CD4-positive, alpha-beta T cell treated with Interleukin-2 at 100 ng/mL for 4 hours (primary cell): ENCODE measurements at regions not wholly inside any gene's neighbourhood (a gene's known extent, or its start where the extent isn't known, plus 50 kb on each side); places are given as distances from the start of the nearest gene placed in this dataset.

Source experiments
- DNase-seq: peaks from one replicate; pipeline ENCODE4 v3.0.0-alpha.2; 2020; ENCODE audit warnings: low spot score

DNA sequence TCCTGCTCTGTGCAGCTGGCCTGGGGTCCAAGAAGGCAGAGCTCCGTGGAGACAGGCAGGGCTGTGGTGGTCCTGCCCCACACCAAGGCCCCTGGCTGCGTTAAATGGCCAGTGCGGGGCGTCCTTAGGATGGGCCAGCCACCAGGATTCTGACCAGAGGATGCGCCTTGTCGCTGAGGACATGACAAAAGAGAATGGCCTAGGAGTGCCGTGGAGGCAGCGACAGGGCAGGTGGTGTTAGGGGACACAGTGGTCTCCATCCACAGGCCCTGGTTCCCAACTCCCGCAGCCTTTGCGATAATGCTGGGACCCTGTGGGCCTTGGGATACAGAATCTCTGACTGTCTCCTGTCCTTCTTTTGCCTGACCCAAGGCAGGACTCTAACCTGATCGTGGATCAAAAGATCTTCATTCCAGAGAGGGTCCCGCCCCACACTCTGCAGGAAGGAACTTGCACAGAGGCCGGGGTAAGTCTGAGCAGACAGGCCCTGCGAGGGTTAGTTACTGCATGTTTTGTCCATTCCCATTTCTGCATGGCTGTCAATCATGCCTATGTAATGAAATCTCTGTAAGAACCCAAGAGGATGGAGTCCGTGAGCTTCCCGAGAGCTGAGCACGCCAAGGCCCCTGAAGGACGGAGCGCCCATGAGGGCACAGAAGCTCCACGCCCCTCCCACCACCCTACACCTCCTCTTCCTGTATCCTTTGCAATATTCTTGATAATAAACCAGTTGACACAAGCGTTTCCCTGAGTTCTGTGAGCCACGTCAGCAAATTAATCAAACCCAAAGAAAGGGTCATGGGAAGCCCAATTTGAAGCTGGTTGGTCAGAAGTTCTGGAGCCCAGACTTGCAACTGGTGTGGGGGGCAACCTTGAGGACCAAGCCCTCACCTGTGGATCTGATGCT lies 251.5 kb upstream of the SALL3 start:
- no peak for DNase-seq

DNA sequence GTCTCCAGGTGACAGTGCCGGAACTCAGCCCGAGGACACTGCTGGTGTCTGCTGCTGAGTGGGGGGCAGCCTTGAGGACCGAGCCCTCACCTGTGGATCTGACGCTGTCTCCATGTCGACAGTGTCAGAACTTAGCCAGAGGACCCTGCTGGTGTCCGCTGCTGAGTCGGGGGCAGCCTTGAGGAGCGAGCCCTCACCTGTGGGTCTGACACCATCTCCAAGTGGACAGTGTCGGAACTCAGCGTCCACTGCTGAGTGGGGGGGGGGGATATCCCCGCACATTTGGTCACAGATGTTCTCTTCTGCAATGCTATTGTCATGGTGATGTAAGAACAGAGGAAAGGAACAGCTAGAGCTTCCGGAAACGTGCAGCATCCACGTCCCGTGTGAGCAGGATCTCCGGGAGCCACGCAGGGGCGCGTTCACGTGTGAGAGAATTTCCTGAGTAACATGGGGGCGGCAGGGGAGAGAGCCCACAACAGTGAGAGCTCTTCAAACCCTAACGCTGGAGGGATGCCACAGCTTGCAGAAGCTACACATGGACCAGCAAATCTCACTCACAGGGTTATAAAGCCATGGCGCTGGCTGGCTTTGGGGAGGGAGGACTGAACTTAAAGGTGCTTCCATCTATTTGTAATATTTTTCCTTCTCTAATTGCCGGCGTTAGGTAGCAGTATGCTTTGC lies 250.7 kb upstream of the SALL3 start:
- no peak for DNase-seq

DNA sequence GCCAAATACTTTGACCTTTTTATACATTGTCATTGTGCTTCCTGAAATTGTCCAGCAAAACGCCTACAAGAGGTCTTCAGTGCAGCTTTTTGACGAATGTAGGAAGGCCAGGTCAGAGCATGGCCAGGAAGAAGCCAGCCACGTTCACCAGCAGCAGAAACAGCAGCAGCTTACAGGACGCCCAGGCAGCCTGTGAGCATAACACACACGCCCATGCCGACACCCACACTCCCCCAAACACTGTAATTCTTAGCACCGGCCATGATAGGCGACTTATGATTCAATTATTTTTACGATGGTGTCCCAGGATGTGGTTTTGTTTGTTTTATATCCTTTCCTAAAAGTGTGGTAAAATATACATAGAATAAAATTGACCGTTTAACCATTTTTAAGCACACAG lies 249.1 kb upstream of the SALL3 start:
- DNase-seq = no peak

DNA sequence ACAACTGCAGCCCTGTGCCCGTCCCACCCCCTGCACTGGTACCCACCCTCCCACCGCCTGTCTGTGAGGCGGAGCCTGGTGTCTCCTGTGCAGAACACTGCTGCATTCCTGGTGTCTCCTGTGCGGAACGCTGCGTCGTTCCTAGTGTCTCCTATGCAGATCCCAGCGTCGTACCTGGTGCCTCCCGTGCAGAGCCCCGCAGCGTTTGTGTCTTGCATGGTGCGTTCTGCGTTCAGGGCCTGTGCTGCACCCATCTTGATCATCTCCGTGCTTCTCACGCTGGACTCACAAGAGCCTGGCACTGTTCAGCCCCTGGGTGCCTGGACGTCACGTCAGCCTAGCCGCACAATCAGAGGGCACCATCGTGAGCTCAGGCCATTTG lies 248.6 kb upstream of the SALL3 start:
- DNase-seq = no peak

DNA sequence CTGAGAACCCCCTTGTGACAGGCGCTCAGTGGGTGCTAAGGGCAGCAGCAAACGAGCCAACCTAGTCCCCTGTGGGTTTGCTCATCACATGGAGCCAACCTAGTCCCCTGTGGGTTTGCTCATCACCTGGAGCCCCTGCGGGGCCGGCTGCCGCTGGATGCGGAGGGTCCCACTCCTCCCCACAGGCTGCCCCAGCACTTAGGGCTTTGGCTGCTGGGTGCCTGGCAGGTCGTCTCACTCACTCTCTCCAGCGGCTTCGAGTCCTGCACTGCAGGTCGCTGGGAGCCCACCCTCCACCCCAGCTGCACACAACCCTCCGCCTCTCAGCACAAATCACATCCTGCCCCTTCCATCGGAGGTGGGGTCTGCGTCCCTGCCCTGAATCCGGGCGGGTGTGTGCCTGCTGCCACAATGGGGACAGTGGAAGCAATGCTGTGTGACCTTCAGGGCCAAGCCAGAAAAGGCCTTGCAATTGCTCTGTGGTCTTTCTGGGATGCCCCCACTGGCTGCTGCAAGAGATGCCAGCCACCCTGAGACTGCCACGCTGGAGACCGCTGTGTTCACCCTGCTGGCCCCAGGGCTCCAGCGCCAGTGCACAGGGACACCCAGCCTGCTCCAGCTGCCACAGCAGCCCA lies 248.1 kb upstream of the SALL3 start:
- no peak for DNase-seq

DNA sequence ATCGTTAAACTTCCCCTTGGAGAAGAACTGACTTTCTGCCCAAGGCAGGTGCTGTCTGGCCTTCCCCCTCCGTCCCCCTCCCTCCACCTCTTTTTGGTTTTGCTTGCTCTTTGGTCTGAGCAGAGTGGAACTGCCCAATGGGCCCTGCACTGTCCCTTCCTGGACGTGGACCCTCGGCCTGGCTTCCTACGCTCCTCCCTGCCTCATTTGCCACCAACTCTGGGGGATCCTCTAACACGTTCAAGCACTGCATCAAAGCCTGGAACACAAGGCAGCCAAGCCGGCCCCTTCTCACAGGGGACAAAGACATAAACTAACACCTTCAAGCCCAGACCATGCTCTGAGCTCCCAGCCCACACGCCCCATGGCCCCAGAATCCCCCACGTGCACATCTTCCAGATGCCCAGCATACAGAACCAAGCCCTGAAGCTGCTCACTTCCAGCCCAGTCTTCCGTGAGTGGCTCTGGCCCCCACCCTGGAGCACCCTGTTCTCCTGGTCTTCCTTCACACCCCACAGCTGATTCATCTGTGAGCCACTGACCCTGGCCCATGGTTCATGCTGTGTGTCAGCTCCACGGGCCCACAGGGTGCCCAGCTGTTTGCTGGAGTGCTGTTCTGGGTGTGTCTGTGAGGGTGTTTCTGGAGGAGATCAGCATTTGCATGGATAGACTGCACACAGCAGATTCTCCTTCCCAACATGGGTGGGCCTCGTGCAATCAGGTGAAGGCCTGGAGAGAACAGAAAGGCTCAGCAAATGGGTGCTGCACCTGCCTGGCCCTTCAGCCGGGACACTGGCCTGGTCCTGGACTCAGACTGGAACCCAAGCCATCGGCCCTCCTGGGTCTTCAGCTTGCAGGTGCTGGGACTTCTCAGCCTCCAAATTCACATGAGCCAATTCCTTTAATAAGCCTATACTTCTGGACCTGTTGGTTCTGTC lies 247.1 kb upstream of the SALL3 start:
- no peak for DNase-seq

DNA sequence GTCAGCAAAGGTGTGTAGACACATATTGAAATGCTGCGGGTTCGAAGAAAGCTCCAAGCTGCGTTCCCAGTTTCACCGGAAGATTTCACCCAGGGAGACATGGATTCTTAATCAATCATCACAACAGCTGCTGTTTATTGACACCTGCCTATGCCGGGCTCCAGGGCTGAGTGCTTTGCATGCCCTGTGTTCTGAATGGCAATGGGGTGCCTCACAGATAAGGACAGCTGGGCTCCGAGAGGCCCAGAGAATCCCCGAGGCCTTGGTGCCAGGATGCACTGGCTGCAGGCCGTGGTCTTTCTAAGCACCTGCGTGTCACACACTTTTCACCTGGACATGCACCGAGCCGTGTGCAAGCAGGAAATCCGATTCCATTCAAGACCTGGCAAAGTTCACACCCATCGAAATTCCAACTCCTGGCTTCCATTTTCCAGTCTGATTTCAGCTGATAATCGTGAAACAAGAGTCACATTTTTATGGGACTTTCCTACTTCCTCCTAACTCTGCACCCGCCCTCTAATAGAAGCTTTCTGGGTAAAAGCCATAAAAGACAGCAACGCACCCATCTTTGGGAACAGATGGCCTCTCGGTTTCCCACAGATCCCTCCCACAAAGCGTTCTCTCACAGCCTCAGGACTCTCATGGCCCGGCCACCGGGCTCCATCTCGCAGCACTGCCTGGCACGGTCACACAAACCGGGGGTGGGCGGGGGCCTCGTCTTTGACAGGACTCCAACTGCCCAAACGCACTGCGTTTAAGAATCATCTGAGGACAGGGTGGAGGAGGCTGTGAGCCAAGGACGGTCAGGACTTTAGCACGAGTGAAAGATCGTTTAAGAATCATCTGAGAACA lies 245.6 kb upstream of the SALL3 start:
- no peak for DNase-seq

DNA sequence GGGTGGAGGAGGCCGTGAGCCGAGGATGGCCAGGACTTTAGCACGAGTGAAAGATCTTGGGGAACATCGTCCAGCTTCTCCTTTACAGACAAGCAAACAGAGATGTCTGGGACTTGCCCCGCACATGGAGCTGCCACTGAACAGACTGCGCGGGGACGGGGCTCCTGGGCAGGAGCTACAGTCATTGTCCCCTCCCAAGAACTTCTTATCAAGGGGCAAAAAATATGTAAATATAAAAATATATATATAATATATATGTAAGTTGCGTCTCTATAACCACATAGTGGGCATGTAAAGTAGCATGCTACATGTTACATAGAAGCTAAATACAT lies 245.0 kb upstream of the SALL3 start:
- no peak for DNase-seq

DNA sequence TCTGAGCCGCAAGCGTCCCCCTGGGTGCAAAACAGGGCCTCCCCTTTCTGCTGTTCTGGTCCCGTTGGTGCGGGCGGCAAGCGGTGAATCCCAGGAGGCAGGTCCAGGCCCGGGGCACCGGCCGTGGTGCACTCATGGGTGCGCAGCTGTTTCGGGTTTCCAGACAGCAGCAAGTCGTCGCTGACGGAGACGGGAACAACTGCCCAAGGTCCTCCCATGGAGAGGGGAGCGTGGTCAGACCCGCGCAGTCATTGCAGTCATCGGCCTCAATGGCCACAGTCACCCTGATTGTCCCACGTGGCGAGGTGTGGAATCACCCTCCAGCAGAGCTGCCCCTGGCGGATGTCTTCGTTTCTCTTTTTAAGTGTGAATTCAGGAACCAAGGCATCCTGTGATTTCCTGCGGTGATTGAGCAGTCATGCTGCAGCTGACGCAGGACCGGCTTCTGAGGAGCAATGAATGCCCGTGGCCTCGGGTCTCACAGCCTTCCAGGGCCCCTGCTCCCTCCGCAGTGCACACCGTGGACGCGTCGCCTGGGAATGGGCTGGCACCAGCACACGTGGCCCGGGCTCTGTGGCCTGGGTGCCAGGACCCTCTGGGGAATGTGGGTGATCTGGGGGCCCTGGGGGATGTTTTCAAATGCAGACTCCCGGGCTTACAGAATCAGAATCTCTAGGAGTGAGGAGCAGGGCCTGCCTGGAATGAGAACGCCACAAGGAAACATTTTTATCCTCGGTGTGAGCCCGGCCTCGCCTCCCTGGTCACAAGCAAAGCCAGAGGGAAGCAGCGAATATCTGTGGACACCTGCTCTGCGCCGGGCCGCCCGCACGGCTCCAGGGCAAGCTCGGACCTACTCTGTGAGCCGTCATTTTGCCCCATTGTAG lies 244.2 kb upstream of the SALL3 start:
- DNase-seq = no peak

DNA sequence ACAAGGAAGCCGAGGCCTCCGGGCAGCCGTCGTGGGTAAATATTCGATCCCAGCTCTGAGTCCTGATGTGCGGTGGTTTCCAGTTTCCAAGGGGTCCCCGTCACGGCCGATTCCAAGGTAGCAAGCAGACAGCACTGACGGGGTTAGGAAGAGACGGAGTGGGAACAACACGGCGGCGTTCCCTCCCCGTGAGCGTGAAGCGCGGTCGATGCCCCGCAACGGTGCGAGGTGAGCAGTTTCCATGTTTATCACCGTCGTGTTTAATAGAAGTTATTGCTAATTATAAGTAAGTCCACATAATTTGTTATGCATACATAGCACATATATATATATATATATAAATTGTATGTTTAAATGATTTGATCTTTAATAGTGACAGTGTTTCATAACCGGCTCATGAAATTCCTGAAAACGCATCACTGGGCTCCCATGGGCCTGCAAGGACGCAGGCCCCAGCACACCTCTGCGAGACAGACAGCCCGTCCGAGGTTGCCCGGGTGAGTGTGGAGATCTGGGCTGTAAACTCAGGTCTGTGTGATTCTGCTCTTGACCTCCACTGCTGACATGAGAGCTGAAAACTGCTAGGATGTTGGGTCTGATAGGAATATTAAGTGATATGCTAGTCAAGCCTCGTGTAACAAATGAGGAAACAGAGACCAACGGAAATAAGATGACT lies 243.5 kb upstream of the SALL3 start:
- DNase-seq = no peak

DNA sequence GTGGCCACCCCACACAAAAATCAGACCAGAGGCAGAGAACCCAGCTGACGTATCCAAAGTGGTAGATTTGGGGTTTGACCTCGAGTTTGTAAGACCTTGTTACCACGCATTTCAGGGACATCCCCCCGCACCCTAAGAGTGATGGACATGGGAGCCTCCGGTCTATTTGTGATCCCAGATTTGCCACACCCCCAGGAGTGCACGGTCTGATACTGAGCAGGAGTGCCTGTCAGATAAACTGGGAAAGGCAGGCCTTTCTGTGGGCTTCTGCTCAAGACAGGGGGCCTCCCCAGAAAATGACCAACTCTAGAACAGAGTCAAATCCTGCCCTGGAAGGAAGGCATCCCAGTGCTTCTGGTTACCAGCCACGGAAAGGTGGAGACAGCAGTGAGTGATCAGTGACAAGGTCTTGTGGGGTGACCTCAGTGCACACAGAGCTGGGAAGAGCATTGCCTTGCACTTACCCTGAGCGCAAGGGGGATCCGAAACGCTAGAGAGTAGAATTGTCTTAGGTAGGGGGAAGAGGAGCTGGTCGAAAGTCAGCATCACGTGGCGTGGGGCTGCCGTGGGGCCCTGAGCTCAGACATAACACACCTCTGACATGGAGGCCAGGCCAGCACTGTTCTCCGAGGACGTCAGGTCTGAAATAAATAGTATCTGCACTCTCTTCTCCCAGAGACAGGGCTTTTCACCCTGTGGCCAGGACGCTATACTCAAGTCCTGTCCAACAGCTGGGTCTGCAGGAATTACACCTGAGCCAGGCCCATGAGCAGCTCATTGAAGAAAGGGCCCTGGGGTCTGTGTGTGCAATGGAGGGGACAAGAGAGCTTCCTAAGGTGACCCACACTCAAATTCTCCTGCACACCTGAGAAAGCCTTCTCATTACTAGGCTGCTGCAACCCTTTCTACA lies 242.4 kb upstream of the SALL3 start:
- no peak for DNase-seq

DNA sequence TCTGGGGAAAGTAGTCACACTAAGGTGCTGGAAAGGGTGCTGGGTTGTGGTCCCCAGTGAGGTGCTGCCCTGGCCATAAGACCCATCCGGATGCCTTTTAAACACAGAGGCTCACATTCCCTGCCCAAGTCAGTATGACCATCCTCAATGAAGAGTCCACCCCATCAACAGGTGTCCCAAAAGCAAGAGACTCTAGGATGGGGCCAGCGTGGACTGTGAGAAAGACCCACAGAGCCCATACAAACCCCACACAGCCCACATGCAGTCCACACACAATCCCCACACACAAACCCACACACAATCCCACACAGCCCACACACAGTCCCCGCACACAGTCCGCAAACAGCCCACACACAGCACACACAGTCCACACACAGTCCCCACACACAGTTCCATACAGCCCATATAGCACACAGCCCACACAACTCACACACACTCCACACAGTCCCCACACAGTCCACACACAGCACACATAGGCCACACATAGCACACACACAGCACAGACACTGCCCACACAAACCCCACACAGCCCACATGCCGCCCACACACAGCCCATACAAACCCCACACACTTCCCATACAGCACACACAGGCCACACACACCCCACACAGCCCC lies 241.4 kb upstream of the SALL3 start:
- no peak for DNase-seq

DNA sequence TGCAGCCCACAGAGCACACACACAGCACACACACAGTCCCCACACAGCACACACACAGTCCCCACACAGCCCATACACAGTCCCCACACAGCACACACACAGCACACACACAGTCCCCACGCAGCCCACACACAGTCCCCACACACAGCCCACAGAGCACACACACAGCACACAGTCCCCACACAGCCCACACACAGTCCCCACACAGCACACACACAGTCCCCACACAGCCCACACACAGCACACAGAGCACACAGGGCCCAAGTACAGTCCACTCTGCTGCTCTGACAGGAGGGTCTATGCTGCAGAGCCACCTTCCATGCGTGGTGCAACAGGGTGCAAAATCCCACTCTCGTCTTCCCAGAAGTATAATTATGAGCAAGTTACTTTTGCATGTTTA lies 240.5 kb upstream of the SALL3 start:
- no peak for DNase-seq

DNA sequence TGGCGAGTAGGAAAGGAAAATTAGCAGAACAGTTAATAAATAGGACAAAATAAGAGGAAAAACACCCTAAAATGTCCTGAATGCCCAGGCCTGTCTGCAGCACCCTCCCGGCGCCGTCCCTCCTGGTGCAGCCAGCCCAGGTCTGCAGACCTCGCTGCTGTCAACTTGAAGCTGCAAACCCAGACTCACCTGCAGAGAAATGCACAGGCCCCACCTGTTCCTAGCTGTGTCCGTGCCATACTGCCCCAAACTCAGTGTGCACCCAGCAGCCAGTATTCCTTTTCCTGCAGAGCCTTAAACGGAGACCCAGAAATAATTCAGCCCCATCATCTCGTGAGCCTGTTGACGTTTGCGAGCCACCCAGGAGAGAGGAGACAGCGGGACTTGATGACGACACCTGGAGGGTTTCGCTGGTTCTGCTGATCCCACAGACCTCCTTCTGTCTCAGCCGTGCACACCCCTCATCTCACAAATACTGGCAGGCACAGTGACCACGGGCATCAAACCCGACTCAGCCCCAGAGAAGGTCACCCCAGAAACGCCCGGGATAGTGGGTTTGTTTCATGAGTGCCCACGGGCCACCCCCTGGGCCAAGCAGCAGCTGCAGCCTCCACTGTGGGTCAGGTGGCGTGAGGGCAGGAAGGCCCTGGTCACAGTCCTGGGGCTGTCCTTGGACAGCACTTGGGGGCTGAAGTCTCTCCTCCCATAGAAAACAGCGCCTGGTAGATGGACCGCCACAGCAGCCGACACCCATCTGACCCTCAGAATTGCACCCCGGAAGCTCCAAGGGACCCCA lies 239.5 kb upstream of the SALL3 start:
- no peak for DNase-seq

DNA sequence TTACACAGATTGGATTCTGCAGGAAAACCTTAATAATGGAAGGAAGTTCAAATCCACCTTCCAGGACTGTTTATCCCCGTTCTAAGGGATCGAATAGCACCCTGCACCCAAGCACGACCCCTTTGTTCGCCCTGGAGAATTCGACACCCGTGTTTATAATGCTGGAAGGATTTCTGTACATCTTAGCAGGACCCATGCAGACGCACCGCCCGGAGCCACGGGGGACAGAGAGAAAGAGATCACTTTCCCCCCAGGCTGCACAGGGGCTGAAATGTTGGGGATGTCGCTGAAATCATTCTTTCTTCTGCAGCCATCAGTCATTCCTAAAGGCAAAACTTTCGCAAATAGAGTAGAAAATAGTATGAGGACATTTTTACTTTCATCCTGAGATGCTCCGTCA lies 238.7 kb upstream of the SALL3 start:
- DNase-seq = no peak

DNA sequence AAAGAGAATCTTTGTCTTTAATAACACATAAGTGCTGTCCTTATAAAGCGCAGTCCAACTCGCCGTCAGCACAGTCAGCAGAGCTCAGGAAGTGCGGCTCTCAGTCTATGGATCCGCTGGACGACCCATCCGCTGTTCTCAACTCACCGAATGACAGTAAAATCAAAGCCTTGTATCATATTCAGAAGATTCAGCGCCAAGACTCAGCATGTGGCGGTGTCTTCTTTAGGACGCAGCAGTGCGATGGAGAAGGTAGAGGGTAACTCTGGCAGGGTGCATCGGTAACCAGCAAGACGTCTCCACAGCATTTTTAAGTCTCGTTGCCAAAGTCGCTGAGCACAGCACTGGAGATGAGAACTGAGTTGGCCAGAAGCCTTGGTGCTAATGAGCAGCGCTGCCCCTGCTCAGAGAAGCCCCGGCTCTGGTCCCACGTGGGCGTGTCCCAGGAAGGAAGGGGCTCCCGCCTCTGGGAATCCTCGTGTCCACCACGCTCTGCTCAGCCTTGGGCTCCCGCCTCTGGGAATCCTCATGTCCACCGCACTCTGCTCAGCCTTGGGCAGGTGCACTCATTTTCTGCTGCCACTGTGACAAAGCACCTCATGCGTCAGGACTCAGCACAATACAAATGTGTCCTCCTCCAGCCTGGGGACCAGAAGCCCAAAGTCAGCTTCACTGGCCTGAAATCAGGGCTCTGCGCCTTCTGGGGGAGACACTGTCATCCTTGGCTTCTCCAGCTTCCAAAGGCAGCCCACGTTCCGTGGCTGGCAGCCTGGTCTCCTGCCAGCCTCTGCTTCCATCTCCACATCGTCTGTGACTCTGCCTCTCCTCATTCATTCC lies 238.0 kb upstream of the SALL3 start:
- DNase-seq = no peak
